OCI-LY1 (cell line): ENCODE measurements at regions not wholly inside any gene's neighbourhood (a gene's known extent, or its start where the extent isn't known, plus 50 kb on each side); places are given as distances from the start of the nearest gene placed in this dataset.

Experiments used
- CTCF ChIP-seq: fragments of 200-600 bp; sonication (generic), shearing (Covaris generic); IDR thresholded peaks from 2 replicates; pipeline ENCODE4 v1.5.1; 2017; ENCODE audit warnings: mild to moderate bottlenecking, antibody characterized with exemption, low read length, moderate library complexity, mixed read lengths
- EZH2 ChIP-seq: fragments of 200-600 bp; sonication (generic), shearing (Covaris generic); IDR thresholded peaks from 2 replicates; pipeline ENCODE4 v1.8.0; 2017; ENCODE audit warnings: borderline replicate concordance, mixed run types, mild to moderate bottlenecking, antibody characterized with exemption, low read length, moderate library complexity, mixed read lengths

GRCh38 chr5:155983954-155984353 is 343.0 kb upstream of the SGCD start:
- no peak for TF ChIP-seq CTCF
- TF ChIP-seq EZH2: no peak
